K562 (cell line): ENCODE measurements at regions not wholly inside any gene's neighbourhood (a gene's known extent, or its start where the extent isn't known, plus 50 kb on each side); places are given as distances from the start of the nearest gene placed in this dataset.

Experiments
- C11orf30 ChIP-seq: fragments of 450-650 bp; IDR thresholded peaks from 2 replicates; pipeline ENCODE4 v1.6.1; 2016; ENCODE audit warnings: low read depth, mild to moderate bottlenecking
- CTCF ChIP-seq, 3 experiments: IDR thresholded peaks in 2 of 3; conservative IDR thresholded peaks in 1 of 3; 2 replicates each; pipeline ENCODE4 v1.5.1; 2011 to 2012; ENCODE audit warnings: low read length in 3 of 3, mild to moderate bottlenecking in 3 of 3, control low read depth in 2 of 3, improper control_type of control experiment in 1 of 3, inconsistent platforms in 1 of 3, low read depth in 1 of 3, mixed read lengths in 1 of 3, moderate library complexity in 1 of 3; ENCODE audit not compliant: insufficient read depth in 2 of 3
- EZH2 ChIP-seq: IDR thresholded peaks from 2 replicates; pipeline ENCODE4 v1.6.1; 2012; ENCODE audit warnings: low read depth, mild to moderate bottlenecking, inconsistent platforms, low read length, borderline replicate concordance
- GABPA ChIP-seq: fragments of 200-800 bp; sonication (Bioruptor generic); conservative IDR thresholded peaks from 2 replicates; pipeline ENCODE4 v1.6.1; 2016; ENCODE audit warnings: low read depth, missing genetic modification characterization, missing compliant biosample characterization
- HDAC2 ChIP-seq: fragments of 450-650 bp; IDR thresholded peaks from 2 replicates; pipeline ENCODE4 v1.6.1; 2016; ENCODE audit warnings: mild to moderate bottlenecking
- HNRNPLL ChIP-seq: fragments of 200-400 bp; formaldehyde crosslinking; IDR thresholded peaks from 2 replicates; pipeline ENCODE4 v1.6.1; 2017; ENCODE audit warnings: low read length, low read depth, mild to moderate bottlenecking; ENCODE audit not compliant: poor library complexity, severe bottlenecking
- MNT ChIP-seq, 2 experiments: fragments of 450-650 bp; conservative IDR thresholded peaks; 2 replicates each; pipeline ENCODE4 v1.6.1; 2017; ENCODE audit warnings: mild to moderate bottlenecking in 2 of 2, moderate library complexity in 2 of 2
- NR2F6 ChIP-seq: fragments of 450-650 bp; formaldehyde crosslinking; IDR thresholded peaks from 2 replicates; pipeline ENCODE4 v1.4.0; 2020; ENCODE audit warnings: mild to moderate bottlenecking
- OTX1 ChIP-seq: fragments of 450-650 bp; formaldehyde crosslinking; IDR thresholded peaks from 2 replicates; pipeline ENCODE4 v1.4.0; 2022; ENCODE audit warnings: mild to moderate bottlenecking
- PHF8 ChIP-seq: fragments of 200-600 bp; sonication (generic); IDR thresholded peaks from 2 replicates; pipeline ENCODE4 v1.6.1; 2012; ENCODE audit warnings: mixed run types, mild to moderate bottlenecking, inconsistent platforms, low read length, moderate library complexity, borderline replicate concordance
- REST ChIP-seq, 2 experiments: fragments of 450-650 bp; formaldehyde crosslinking in 1 of 2; IDR thresholded peaks; 2 replicates each; pipeline versions ENCODE4 v1.4.0 to v1.6.1; 2014 to 2020; ENCODE audit warnings: mild to moderate bottlenecking in 2 of 2, borderline replicate concordance in 1 of 2, low read depth in 1 of 2
- SNAPC5 ChIP-seq: fragments of 250-450 bp; sonication (Bioruptor Pico); IDR thresholded peaks from 2 replicates; pipeline ENCODE4 v1.8.0; 2021; ENCODE audit warnings: moderate library complexity, mild to moderate bottlenecking, inconsistent platforms
- SP1 ChIP-seq: sonication (generic); formaldehyde crosslinking; IDR thresholded peaks from 2 replicates; pipeline ENCODE4 v1.8.1; 2022; ENCODE audit warnings: mild to moderate bottlenecking, missing genetic modification reagents
- TF ChIP-seq, protein P1 (sequence below): sonication (generic); formaldehyde crosslinking; IDR thresholded peaks from 2 replicates; pipeline ENCODE4 v1.8.0; 2023; ENCODE audit warnings: missing genetic modification reagents, mild to moderate bottlenecking, borderline replicate concordance

GRCh38 chr15:54722342-54722986 is 474.3 kb downstream of the RSL24D1 start:
- TF ChIP-seq EZH2 (no peak), CTCF (IDR thresholded peaks at IDR 0.05 in 2 of 3, conservative IDR thresholded peaks at IDR 0.05 in 1 of 3; ENCODE audit: insufficient read depth in 2 of 3, low read depth in 1 of 3, low read length in 3 of 3) (no peak), NR2F6 (CRISPR knock-in tag) (no peak), REST (IDR thresholded peaks at IDR 0.05; ENCODE audit: borderline replicate concordance) (no peak), REST (CRISPR knock-in tag; IDR thresholded peaks at IDR 0.05; ENCODE audit: low read depth) (no peak), GABPA (tag) (no peak), SP1 (CRISPR knock-in tag) (no peak), HNRNPLL (no peak), C11orf30 (no peak), HDAC2 (no peak), OTX1 (no peak), SNAPC5 (CRISPR knock-in tag) (no peak), MNT (conservative IDR thresholded peaks at IDR 0.05) (no peak), PHF8 (no peak)
- TF ChIP-seq, protein P1, sequence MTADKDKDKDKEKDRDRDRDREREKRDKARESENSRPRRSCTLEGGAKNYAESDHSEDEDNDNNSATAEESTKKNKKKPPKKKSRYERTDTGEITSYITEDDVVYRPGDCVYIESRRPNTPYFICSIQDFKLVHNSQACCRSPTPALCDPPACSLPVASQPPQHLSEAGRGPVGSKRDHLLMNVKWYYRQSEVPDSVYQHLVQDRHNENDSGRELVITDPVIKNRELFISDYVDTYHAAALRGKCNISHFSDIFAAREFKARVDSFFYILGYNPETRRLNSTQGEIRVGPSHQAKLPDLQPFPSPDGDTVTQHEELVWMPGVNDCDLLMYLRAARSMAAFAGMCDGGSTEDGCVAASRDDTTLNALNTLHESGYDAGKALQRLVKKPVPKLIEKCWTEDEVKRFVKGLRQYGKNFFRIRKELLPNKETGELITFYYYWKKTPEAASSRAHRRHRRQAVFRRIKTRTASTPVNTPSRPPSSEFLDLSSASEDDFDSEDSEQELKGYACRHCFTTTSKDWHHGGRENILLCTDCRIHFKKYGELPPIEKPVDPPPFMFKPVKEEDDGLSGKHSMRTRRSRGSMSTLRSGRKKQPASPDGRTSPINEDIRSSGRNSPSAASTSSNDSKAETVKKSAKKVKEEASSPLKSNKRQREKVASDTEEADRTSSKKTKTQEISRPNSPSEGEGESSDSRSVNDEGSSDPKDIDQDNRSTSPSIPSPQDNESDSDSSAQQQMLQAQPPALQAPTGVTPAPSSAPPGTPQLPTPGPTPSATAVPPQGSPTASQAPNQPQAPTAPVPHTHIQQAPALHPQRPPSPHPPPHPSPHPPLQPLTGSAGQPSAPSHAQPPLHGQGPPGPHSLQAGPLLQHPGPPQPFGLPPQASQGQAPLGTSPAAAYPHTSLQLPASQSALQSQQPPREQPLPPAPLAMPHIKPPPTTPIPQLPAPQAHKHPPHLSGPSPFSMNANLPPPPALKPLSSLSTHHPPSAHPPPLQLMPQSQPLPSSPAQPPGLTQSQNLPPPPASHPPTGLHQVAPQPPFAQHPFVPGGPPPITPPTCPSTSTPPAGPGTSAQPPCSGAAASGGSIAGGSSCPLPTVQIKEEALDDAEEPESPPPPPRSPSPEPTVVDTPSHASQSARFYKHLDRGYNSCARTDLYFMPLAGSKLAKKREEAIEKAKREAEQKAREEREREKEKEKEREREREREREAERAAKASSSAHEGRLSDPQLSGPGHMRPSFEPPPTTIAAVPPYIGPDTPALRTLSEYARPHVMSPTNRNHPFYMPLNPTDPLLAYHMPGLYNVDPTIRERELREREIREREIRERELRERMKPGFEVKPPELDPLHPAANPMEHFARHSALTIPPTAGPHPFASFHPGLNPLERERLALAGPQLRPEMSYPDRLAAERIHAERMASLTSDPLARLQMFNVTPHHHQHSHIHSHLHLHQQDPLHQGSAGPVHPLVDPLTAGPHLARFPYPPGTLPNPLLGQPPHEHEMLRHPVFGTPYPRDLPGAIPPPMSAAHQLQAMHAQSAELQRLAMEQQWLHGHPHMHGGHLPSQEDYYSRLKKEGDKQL (CRISPR knock-in tag) = no peak
